ENCODE measurements at regions not wholly inside any gene's neighbourhood (a gene's known extent, or its start where the extent isn't known, plus 50 kb on each side); places are given as distances from the start of the nearest gene placed in this dataset.

DNA sequence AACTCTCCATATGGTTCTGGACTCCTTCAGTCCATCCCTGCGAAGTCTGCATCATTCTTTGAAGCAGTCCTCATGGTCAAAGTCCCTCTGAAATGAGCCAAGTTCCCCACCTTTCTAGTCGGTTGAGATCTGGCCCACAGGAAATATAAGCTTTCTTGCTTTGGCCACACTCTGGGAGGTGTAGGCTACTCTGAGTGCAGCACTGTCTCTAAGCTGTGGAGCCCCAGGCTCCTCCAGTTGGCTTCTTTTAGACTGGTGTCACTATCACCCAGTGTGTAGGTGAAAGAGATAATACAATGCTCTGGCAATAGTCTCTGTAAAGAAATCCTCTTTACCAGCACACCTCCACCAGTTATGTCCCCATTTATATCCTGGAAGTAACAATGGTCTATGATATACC is 486.5 kb upstream of the KLF12 start:
- no peak overlapping the region for H3K4ac ChIP-seq (replicated peaks; ENCODE audit: insufficient read length, low read depth, low read length)
- H2BK120ac ChIP-seq (replicated peaks; ENCODE audit: low read depth, low read length): no peak overlapping the region
- no peak overlapping the region for H3K18ac ChIP-seq (ENCODE audit: extremely low read depth, low read length)
- H3K9me3 ChIP-seq (ENCODE audit: insufficient read depth in 2 of 2, low read depth in 1 of 2, low read length in 1 of 2): no peaks in the 10 kb centered on the region
- no peak overlapping the region for H2AK5ac ChIP-seq (ENCODE audit: low read depth, low read length)
- no peak overlapping the region for H3K23ac ChIP-seq (ENCODE audit: insufficient read length)
- H2BK12ac ChIP-seq (ENCODE audit: low read depth, low read length): no peak overlapping the region
- no peak overlapping the region for H4K8ac ChIP-seq (ENCODE audit: extremely low read depth, insufficient read depth, low read length)
- H3K56ac ChIP-seq (replicated peaks; ENCODE audit: insufficient read length, low read depth, low read length): no peak overlapping the region
- H3K23me2 ChIP-seq (ENCODE audit: low read depth, low read length): no peaks in the 10 kb centered on the region
- CTCF ChIA-PET (ENCODE audit: partially characterized antibody): no interaction called here
- H2BK5ac ChIP-seq (ENCODE audit: low read depth, low read length): no peak overlapping the region
- no peaks in the 10 kb centered on the region for H3K79me1 ChIP-seq (ENCODE audit: low read depth, low read length)
- TF ChIP-seq RFX5 (IDR thresholded peaks at IDR 0.05; ENCODE audit: borderline replicate concordance, low read depth, low read length) (no peak), EGR1 (IDR thresholded peaks at IDR 0.05; ENCODE audit: borderline replicate concordance, low read depth, low read length) (no peak), BACH1 (IDR thresholded peaks at IDR 0.05; ENCODE audit: low read length) (no peak), CHD1 (IDR thresholded peaks at IDR 0.05; ENCODE audit: low read depth, low read length) (no peak), KDM5A (IDR thresholded peaks at IDR 0.05; ENCODE audit: low read length) (no peak), ATF2 (IDR thresholded peaks at IDR 0.05; ENCODE audit: low read length) (no peak), CTBP2 (IDR thresholded peaks at IDR 0.05; ENCODE audit: borderline replicate concordance, insufficient read depth, insufficient read length, low read length) (no peak)
- TF ChIP-seq, protein P1, sequence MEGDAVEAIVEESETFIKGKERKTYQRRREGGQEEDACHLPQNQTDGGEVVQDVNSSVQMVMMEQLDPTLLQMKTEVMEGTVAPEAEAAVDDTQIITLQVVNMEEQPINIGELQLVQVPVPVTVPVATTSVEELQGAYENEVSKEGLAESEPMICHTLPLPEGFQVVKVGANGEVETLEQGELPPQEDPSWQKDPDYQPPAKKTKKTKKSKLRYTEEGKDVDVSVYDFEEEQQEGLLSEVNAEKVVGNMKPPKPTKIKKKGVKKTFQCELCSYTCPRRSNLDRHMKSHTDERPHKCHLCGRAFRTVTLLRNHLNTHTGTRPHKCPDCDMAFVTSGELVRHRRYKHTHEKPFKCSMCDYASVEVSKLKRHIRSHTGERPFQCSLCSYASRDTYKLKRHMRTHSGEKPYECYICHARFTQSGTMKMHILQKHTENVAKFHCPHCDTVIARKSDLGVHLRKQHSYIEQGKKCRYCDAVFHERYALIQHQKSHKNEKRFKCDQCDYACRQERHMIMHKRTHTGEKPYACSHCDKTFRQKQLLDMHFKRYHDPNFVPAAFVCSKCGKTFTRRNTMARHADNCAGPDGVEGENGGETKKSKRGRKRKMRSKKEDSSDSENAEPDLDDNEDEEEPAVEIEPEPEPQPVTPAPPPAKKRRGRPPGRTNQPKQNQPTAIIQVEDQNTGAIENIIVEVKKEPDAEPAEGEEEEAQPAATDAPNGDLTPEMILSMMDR (IDR thresholded peaks at IDR 0.05; ENCODE audit: control extremely low read depth in 1 of 3, insufficient read depth in 1 of 3, low read depth in 1 of 3, low read length in 3 of 3): no peak
- no peak for FAIRE-seq
- no peak overlapping the region for H3K14ac ChIP-seq (ENCODE audit: insufficient read length)
- peaks cover 0 to 3% (median 0%) of the 10 kb centered on the region in 4 experiments; a peak in 2 of 7 replicates for H3K4me1 ChIP-seq (replicated peaks in 1 of 4; ENCODE audit: control insufficient read depth in 3 of 4, insufficient read depth in 4 of 4, low read length in 3 of 4)
- H4K91ac ChIP-seq (replicated peaks; ENCODE audit: insufficient read length, low read length): no peak overlapping the region
- H4K20me1 ChIP-seq (replicated peaks in 1 of 2; ENCODE audit: control insufficient read depth in 1 of 2, insufficient read depth in 2 of 2, low read length in 2 of 2): no peaks in the 10 kb centered on the region
- no peak overlapping the region for H3K9ac ChIP-seq (replicated peaks in 1 of 4; ENCODE audit: extremely low read depth in 1 of 4, low read depth in 3 of 4, low read length in 3 of 4)
- 50% methylated on average over 2 of the region's 2 CpGs; no CpG with 5 or more reads in 1 of the 2 experiments for WGBS, 2 experiments (ENCODE audit: extremely low coverage in 1 of 2, insufficient coverage in 1 of 2, insufficient read length in 1 of 2, insufficient replicate concordance in 2 of 2, low coverage in 1 of 2, low lambda C conversion rate in 2 of 2, missing lambda C conversion rate in 1 of 2)
- no peak overlapping the region for H2AFZ ChIP-seq (ENCODE audit: low read length)
- H3K27me3 ChIP-seq (replicated peaks in 1 of 4; ENCODE audit: control insufficient read depth in 3 of 4, extremely low read depth in 1 of 4, insufficient read depth in 3 of 4, low read length in 3 of 4): no peaks in the 10 kb centered on the region
- DNase-seq (ENCODE audit: low read depth in 1 of 2, low spot score in 2 of 2): no peak
- no peaks in the 10 kb centered on the region for H3K36me3 ChIP-seq (ENCODE audit: control insufficient read depth in 2 of 4, insufficient read depth in 4 of 4, low read length in 3 of 4)
- H2BK20ac ChIP-seq (ENCODE audit: low read length): no peak overlapping the region
- H3K4me2 ChIP-seq (ENCODE audit: insufficient read depth in 1 of 2, low read depth in 2 of 2, low read length in 2 of 2): no peak overlapping the region
- no peak overlapping the region for H3K4me3 ChIP-seq (ENCODE audit: extremely low read depth in 1 of 4, insufficient read depth in 2 of 4, low read depth in 3 of 4, low read length in 4 of 4)
- no peak overlapping the region for H2BK15ac ChIP-seq (ENCODE audit: low read length)
- no peak overlapping the region for H3K27ac ChIP-seq (ENCODE audit: low read depth, low read length)
- no peak overlapping the region for H4K5ac ChIP-seq (ENCODE audit: insufficient read length, low read depth, low read length)
- POLR2A ChIA-PET (ENCODE audit: partially characterized antibody): no interaction called here
- H3K79me2 ChIP-seq (ENCODE audit: control insufficient read depth in 1 of 2, insufficient read depth in 2 of 2, low read length in 2 of 2): no peaks in the 10 kb centered on the region
